HuH-7 (cell line): ENCODE measurements at regions not wholly inside any gene's neighbourhood (a gene's known extent, or its start where the extent isn't known, plus 50 kb on each side); places are given as distances from the start of the nearest gene placed in this dataset.
"Not testable (repeated sequence)": the region's sequence is repeated elsewhere in the genome, so short reads cannot be mapped to it uniquely, and the experiment has no call there.

Experiments
- DNase-seq: peaks from one replicate; pipeline ENCODE4 v3.0.0; 2011; ENCODE audit warnings: low spot score

GRCh38 chr21:16420031-16420724 lies 690.4 kb downstream of the USP25 start:
- DNase-seq: no peak

GRCh38 chr21:16421007-16421406 lies 691.2 kb downstream of the USP25 start:
- no peak for DNase-seq

GRCh38 chr21:16421965-16422364 lies 692.2 kb downstream of the USP25 start:
- DNase-seq: no peak

- DNase-seq: no peak
These were observed 692.9 kb downstream of the USP25 start for GRCh38 chr21:16422702-16423101.

- no peak for DNase-seq
These were observed 694.1 kb downstream of the USP25 start for GRCh38 chr21:16423921-16424320.

GRCh38 chr21:16424331-16424751 lies 694.6 kb downstream of the USP25 start:
- no peak for DNase-seq

- no peak for DNase-seq
These were observed 695.6 kb downstream of the USP25 start for GRCh38 chr21:16425376-16425775.

- DNase-seq: no peak
These were observed 697.2 kb downstream of the USP25 start for GRCh38 chr21:16426936-16427335.

- DNase-seq: no peak
These were observed 697.9 kb downstream of the USP25 start for GRCh38 chr21:16427587-16428087.

- no peak for DNase-seq
These were observed 707.8 kb downstream of the USP25 start for GRCh38 chr21:16437586-16437985.

GRCh38 chr21:16438761-16439160 lies 709.0 kb downstream of the USP25 start:
- no peak for DNase-seq

- no peak for DNase-seq
These were observed 712.0 kb downstream of the USP25 start for GRCh38 chr21:16441789-16442188.

- DNase-seq: no peak
These were observed 724.6 kb downstream of the USP25 start for GRCh38 chr21:16454399-16454798.

GRCh38 chr21:16455526-16455925 lies 725.7 kb downstream of the USP25 start:
- DNase-seq: no peak

GRCh38 chr21:16455978-16456377 lies 726.2 kb downstream of the USP25 start:
- no peak for DNase-seq

GRCh38 chr21:16457498-16457897 lies 727.7 kb downstream of the USP25 start:
- DNase-seq: no peak

- DNase-seq: no peak
These were observed 731.2 kb downstream of the USP25 start for GRCh38 chr21:16460936-16461335.

GRCh38 chr21:16464211-16464889 lies 734.6 kb downstream of the USP25 start:
- DNase-seq: not testable (repeated sequence)

- no peak for DNase-seq
These were observed 738.4 kb downstream of the USP25 start for GRCh38 chr21:16468184-16468583.

- DNase-seq: no peak
These were observed 744.2 kb downstream of the USP25 start for GRCh38 chr21:16473988-16474387.

GRCh38 chr21:16476056-16476825 lies 746.5 kb downstream of the USP25 start:
- peak; percentile 1 for DNase-seq

GRCh38 chr21:16488042-16488441 lies 758.3 kb downstream of the USP25 start:
- no peak for DNase-seq

- no peak for DNase-seq
These were observed 762.6 kb downstream of the USP25 start for GRCh38 chr21:16492356-16492755.
